ENCODE measurements at regions not wholly inside any gene's neighbourhood (a gene's known extent, or its start where the extent isn't known, plus 50 kb on each side); places are given as distances from the start of the nearest gene placed in this dataset.

DNA sequence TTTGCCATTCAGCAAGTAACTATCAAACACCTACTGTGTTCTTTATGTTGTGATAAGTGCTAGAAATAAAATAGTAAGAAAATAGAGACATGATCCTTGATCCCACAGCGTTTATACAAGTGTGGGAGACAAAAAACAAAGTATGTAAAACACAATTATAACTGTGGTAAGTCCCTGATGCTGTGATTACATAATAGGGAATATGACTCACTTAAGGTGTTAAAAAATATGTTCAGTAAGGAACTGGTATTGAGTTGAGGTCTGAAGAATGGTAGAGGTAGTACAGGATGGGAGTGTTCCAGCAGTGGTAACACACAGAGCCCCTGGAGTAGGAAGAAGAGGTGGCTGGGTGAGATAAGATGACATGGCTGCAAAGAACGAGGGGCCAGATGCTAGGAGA lies 132.1 kb upstream of the TMC3 start:
- Histone ChIP-seq H3K36me3 (no peaks in the 10 kb centered on the region), H3K9me3 (no peaks in the 10 kb centered on the region), H3K4me3 (no peak overlapping the region), H3K27me3 (no peaks in the 10 kb centered on the region)
- no peak for DNase-seq

DNA sequence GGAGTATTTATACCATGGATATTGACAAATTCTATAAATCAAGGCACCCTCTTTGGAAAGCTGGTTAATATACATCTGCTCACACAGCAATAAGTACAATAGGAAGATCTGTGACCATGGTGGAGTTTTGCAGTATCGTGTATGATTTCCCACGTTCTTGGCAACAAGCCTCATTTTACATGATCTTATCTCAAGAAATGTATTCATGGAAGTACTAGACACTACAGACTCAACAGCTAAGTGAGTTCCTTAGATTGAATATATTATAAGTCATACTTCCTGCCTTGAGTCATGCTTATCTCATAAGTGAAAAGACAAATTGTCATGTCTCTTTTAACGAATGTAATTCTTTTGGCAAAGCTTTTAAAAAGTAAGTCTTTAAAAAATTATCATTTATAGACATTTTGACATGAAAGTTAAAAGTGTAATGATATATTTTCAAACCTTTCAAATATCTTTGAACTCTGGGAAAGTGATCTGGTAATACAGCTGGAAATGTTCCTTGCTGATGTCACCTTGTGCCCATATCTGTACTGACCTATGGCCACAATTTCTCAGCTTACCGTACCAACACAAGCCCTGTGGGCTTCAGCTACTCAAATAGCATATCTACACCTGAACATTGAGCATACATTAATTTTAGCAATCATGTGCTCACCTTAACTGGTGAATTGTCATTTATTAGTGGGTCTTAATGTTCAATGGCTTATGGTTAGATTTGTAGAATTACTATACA lies 130.3 kb upstream of the TMC3 start:
- Histone ChIP-seq H3K36me3 (no peaks in the 10 kb centered on the region), H3K4me3 (no peak overlapping the region), H3K27me3 (no peaks in the 10 kb centered on the region), H3K9me3 (peaks cover 7% of the 10 kb centered on the region)
- DNase-seq: no peak

GRCh38 chr15:81502439-81502838 lies 128.4 kb upstream of the TMC3 start:
- no peak for DNase-seq
- no peak overlapping the region for H3K4me3 ChIP-seq
- H3K27me3 ChIP-seq: no peaks in the 10 kb centered on the region
- peaks cover 7% of the 10 kb centered on the region for H3K9me3 ChIP-seq
- no peaks in the 10 kb centered on the region for H3K36me3 ChIP-seq

DNA sequence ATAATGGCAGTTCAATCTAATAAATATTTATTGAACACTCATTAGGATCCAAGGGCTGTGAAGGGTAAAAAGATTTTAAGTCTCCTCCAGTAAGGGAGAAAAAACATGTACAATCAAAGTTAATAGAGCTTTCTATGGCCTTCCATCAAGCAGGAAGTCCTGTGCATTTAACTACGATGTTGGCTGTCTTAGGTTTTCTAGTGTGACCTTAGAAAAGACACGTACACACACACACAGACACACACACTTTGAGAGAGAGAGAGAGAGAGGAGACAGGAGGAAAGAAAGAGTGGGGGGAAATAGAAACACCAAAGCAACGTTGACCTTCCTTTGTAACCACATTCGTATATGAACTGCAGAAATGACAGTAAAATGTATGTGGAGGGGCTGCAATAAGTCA lies 126.1 kb upstream of the TMC3 start:
- DNase-seq: no peak
- Histone ChIP-seq H3K9me3 (peaks cover 7% of the 10 kb centered on the region), H3K4me3 (no peak overlapping the region)

GRCh38 chr15:81498294-81498693 lies 124.3 kb upstream of the TMC3 start:
- no peak overlapping the region for H3K4me3 ChIP-seq

More for the DNA sequence above, 126.1 kb upstream of the TMC3 start:
- Histone ChIP-seq H3K27me3 (no peaks in the 10 kb centered on the region), H3K36me3 (no peaks in the 10 kb centered on the region)

GRCh38 chr15:81497238-81497637 lies 123.2 kb upstream of the TMC3 start:
- Histone ChIP-seq H3K9me3 (peaks cover 7% of the 10 kb centered on the region), H3K27me3 (no peaks in the 10 kb centered on the region), H3K4me3 (no peak overlapping the region), H3K36me3 (no peaks in the 10 kb centered on the region)
- no peak for DNase-seq

More at GRCh38 chr15:81498294-81498693, 124.3 kb upstream of the TMC3 start:
- no peak for DNase-seq
- H3K9me3 ChIP-seq: peaks cover 7% of the 10 kb centered on the region
- no peaks in the 10 kb centered on the region for H3K36me3 ChIP-seq
- H3K27me3 ChIP-seq: no peaks in the 10 kb centered on the region

DNA sequence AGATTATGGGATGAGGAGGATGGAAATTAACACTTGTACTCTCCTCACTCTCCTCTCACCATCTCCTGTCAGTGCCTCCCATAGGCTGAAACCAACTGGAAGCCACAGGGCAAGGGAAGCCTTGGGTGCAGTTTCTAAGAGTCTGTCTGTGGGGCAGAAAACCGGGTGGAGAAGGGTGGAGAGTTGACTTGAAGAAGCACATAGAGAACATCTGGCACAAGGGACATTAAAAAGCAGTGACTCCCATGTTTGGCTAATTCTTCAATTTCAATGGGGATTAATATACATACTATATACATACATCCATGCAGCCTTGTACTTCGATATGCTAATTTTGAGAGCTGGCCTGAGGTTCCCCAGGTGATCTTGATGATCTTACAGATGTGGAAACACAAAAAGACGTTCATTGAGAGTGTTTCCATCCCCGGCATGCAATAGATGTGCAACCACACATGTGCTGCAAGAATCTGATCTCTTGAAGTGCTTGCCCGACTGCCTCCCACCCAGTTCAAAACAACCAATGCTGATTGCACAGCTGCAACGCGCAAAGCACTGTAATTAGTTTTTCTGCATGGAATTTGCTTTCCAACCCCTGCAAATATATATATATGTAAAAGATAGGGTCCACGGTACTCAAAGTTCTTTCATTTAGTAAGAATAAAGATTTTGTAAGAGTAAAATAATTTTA lies 121.9 kb upstream of the TMC3 start:
- H3K9me3 ChIP-seq: peaks cover 7% of the 10 kb centered on the region
- DNase-seq: no peak
- no peaks in the 10 kb centered on the region for H3K36me3 ChIP-seq
- no peaks in the 10 kb centered on the region for H3K27me3 ChIP-seq
- no peak overlapping the region for H3K4me3 ChIP-seq

- no peak overlapping the region for H3K4me3 ChIP-seq
- no peaks in the 10 kb centered on the region; the same call in 1 of the 2 replicates for H3K9me3 ChIP-seq
- no peaks in the 10 kb centered on the region for H3K36me3 ChIP-seq
- H3K27me3 ChIP-seq: no peaks in the 10 kb centered on the region
- DNase-seq: no peak
These were observed 119.1 kb upstream of the TMC3 start for GRCh38 chr15:81492969-81493645.

GRCh38 chr15:81492331-81492968 lies 118.4 kb upstream of the TMC3 start:
- Histone ChIP-seq H3K36me3 (no peaks in the 10 kb centered on the region), H3K9me3 (no peaks in the 10 kb centered on the region; the same call in 1 of the 2 replicates)

GRCh38 chr15:81491414-81492096 lies 117.5 kb upstream of the TMC3 start:
- Histone ChIP-seq H3K27me3 (no peaks in the 10 kb centered on the region), H3K9me3 (no peaks in the 10 kb centered on the region; the same call in 1 of the 2 replicates), H3K4me3 (no peak overlapping the region), H3K36me3 (no peaks in the 10 kb centered on the region)
- DNase-seq: no peak

More at GRCh38 chr15:81492331-81492968, 118.4 kb upstream of the TMC3 start:
- H3K4me3 ChIP-seq: no peak overlapping the region
- no peaks in the 10 kb centered on the region for H3K27me3 ChIP-seq
- peak; percentile 89 for DNase-seq

GRCh38 chr15:81485806-81486205 lies 111.8 kb upstream of the TMC3 start:
- no peak overlapping the region for H3K4me3 ChIP-seq
- DNase-seq: no peak
- H3K27me3 ChIP-seq: no peaks in the 10 kb centered on the region
- no peaks in the 10 kb centered on the region for H3K36me3 ChIP-seq
- H3K9me3 ChIP-seq: no peaks in the 10 kb centered on the region

DNA sequence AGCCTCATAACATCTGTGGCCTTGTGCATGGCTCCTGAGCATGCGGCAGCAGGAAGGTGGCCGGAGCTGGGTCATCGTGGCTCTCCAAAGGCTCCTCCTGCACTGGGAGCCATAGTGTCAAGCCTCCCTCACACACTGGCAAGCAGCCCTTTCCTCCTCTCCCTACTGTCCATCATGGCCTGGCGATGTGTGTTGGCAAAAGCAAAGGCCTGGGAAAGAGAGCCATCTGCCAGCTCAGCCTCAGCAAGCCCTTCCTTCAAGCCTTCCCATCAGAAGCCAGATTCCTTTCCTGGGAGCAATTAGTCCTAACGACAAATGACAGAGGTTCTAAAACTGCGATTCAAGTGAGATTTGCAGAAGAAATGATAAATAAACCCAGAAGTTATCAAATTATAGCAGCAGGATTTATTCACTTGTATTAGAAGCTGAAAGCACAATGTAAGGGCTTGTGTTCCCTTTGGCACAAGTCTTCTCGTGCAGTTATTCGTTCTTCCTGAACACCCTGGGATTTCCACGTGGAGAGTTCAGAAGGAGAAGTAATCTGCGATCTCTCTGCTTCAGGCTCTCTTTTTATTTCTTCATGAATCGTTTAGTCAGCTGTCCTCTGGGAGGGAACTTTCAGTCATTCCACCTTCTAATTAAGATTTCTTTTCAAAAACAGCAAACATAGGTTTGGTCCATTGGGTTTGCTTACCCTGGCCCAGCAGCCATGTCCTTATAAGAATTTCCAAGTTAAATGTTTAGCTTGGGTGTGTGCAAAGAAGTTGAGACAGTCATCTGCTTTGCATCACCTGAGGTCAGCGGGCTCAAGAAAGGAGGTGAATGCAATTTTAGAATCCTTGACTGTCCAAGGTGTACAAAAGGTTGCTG lies 110.3 kb upstream of the TMC3 start:
- DNase-seq: no peak

GRCh38 chr15:81483496-81483895 lies 109.5 kb upstream of the TMC3 start:
- Histone ChIP-seq H3K4me3 (no peak overlapping the region), H3K27me3 (no peaks in the 10 kb centered on the region), H3K9me3 (no peaks in the 10 kb centered on the region), H3K36me3 (no peaks in the 10 kb centered on the region)
- no peak for DNase-seq

More for the DNA sequence above, 110.3 kb upstream of the TMC3 start:
- no peaks in the 10 kb centered on the region for H3K9me3 ChIP-seq
- H3K27me3 ChIP-seq: no peaks in the 10 kb centered on the region
- no peaks in the 10 kb centered on the region for H3K36me3 ChIP-seq
- H3K4me3 ChIP-seq: no peak overlapping the region

DNA sequence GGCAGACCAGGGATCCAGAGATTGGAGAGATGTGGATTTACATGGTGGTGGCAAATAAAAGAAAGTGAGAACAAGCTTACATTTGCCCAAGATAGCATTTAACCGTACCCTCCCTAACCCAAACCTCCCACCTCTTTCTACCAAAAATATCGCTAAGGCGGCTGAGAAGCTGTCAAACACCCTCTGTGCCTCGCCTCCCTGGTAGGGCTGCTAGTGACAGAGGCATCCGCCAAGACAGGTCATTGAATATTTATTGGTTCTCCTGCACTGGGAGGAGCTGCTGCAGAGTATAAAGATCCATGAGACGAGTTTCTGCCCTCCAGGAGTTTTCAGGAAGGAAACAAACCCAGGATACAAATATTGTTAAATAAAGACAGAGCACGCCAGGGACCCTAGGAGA lies 107.3 kb upstream of the TMC3 start:
- no peak for DNase-seq
- Histone ChIP-seq H3K27me3 (no peaks in the 10 kb centered on the region), H3K9me3 (no peaks in the 10 kb centered on the region), H3K36me3 (no peaks in the 10 kb centered on the region), H3K4me3 (no peak overlapping the region)

DNA sequence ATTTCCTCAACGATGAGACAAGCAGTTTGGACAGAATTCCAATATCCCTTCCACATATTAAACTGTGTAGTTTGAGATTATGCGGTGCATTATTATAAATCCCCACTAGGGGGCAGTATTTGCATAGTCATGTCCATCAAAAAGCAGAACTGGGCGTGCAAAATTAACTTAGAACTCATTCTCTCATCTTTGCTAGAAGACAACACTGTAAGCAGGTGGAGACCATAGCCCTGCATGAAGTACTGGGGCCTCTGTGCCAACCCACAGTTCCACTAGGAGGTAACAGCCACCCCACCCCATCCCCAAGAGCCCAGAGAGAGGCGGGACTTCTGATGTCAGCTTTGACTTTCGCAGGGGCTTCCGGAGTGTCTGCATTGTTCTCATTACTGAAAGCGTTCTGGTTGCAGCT lies 106.6 kb upstream of the TMC3 start:
- Histone ChIP-seq H3K27me3 (no peaks in the 10 kb centered on the region), H3K9me3 (no peaks in the 10 kb centered on the region), H3K36me3 (no peaks in the 10 kb centered on the region), H3K4me3 (no peak overlapping the region)
- DNase-seq: no peak

DNA sequence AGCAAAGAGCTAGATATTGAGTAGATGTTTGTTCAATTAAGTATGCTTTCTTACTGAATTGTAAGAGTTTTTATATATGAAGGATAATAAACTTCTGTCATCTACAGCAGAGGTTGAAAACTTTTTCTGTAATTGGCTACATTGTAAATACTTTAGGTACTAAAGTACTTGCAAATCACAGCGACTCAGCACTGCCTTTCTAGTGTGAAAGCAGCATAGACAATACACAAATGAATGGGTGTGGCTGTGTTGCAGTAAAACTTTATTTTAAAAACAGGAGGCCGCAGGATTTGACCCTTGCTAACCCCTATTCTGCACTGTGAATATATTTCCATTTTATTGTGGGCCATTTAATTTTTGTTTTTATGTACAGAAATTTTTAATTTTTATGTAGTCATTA lies 104.3 kb upstream of the TMC3 start:
- H3K4me3 ChIP-seq: no peak overlapping the region
- no peaks in the 10 kb centered on the region for H3K36me3 ChIP-seq
- no peak for DNase-seq
- H3K9me3 ChIP-seq: no peaks in the 10 kb centered on the region
- no peaks in the 10 kb centered on the region for H3K27me3 ChIP-seq

Measured in MG63 (cell line).